ENCODE measurements at regions not wholly inside any gene's neighbourhood (a gene's known extent, or its start where the extent isn't known, plus 50 kb on each side); places are given as distances from the start of the nearest gene placed in this dataset.

DNA sequence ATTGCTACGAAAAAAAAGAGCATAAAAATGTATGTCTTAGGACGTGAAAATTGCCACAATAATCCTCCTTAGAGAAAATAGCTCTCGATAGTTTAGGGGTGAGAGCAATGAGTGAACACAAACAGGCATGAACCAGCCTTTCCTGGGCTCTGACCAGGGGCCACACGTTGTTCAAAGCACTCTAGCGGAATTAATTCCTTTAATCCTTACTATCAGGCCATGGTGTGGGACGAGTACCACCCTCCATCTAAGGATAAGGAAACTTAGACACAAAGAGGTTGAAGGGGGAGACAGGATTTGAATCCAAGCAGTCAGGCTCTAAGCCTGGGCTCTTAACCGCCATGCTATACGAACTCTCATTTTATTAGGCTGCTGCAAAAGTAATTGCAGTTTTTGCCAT is 81.9 kb upstream of the CACNA2D3 start:
- TF ChIP-seq, protein P1, sequence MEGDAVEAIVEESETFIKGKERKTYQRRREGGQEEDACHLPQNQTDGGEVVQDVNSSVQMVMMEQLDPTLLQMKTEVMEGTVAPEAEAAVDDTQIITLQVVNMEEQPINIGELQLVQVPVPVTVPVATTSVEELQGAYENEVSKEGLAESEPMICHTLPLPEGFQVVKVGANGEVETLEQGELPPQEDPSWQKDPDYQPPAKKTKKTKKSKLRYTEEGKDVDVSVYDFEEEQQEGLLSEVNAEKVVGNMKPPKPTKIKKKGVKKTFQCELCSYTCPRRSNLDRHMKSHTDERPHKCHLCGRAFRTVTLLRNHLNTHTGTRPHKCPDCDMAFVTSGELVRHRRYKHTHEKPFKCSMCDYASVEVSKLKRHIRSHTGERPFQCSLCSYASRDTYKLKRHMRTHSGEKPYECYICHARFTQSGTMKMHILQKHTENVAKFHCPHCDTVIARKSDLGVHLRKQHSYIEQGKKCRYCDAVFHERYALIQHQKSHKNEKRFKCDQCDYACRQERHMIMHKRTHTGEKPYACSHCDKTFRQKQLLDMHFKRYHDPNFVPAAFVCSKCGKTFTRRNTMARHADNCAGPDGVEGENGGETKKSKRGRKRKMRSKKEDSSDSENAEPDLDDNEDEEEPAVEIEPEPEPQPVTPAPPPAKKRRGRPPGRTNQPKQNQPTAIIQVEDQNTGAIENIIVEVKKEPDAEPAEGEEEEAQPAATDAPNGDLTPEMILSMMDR (conservative IDR thresholded peaks at IDR 0.05 in 1 of 2, IDR thresholded peaks at IDR 0.05 in 1 of 2; ENCODE audit: extremely low read depth in 1 of 2, insufficient read depth in 1 of 2, low read depth in 1 of 2, low read length in 2 of 2): no peak
- TF ChIP-seq EZH2 (IDR thresholded peaks at IDR 0.05; ENCODE audit: borderline replicate concordance, low read length): no peak

All from mammary epithelial cell (primary cell).